SK-N-SH (cell line): ENCODE measurements at regions not wholly inside any gene's neighbourhood (a gene's known extent, or its start where the extent isn't known, plus 50 kb on each side); places are given as distances from the start of the nearest gene placed in this dataset.

Source experiments
- CTCF ChIA-PET: fragments of 300-600, 350-600 bp; formaldehyde crosslinking; extraction: SDS; loops from one replicate; lab custom pipeline; 2021; lab: Yijun Ruan, JAX
- POLR2A ChIA-PET: fragments of 350-600 bp; sonication (Branson Sonifier 250); formaldehyde crosslinking; extraction: SDS; loops from one replicate; lab custom pipeline; 2020; ENCODE audit warnings: antibody characterized with exemption, inconsistent platforms; lab: Yijun Ruan, JAX
- DNase-seq: peaks from one replicate; pipeline ENCODE4 v3.0.0; 2012
- H2AFZ ChIP-seq: fragments of 200-600 bp; sonication (generic); 2 replicates; pipeline ENCODE4 v1.8.1; 2016; ENCODE audit warnings: antibody characterized with exemption, mild to moderate bottlenecking, low read depth
- H3F3A ChIP-seq: fragments of 200-600 bp; sonication (generic); replicated peaks from 2 replicates; pipeline ENCODE3; 2016; ENCODE audit warnings: antibody characterized with exemption, mild to moderate bottlenecking; ENCODE audit not compliant: insufficient read depth
- H3K27ac ChIP-seq, 2 experiments: fragments of 200-500 bp in 1 of 2; fragments of 200-600 bp in 1 of 2; sonication (Bioruptor generic) in 1 of 2; sonication (generic), shearing (Covaris generic) in 1 of 2; 2 replicates each; pipeline versions ENCODE4 v1.5.1 to v1.6.1; 2014 to 2016; ENCODE audit warnings: low read depth in 2 of 2, inconsistent platforms in 1 of 2, low read length in 1 of 2, mild to moderate bottlenecking in 1 of 2, mixed read lengths in 1 of 2
- H3K27me3 ChIP-seq: fragments of 200-600 bp; sonication (generic), shearing (Covaris generic); 2 replicates; pipeline ENCODE4 v1.6.1; 2016; ENCODE audit warnings: mixed run types; ENCODE audit not compliant: insufficient read depth
- H3K36me3 ChIP-seq, 2 experiments: fragments of 200-500 bp in 1 of 2; fragments of 200-600 bp in 1 of 2; sonication (Bioruptor generic) in 1 of 2; sonication (generic) in 1 of 2; replicated peaks in 1 of 2; 2 replicates each; pipeline versions ENCODE3 to v1.5.1; 2014 to 2016; ENCODE audit warnings: low read length in 1 of 2, mild to moderate bottlenecking in 1 of 2; ENCODE audit not compliant: insufficient read depth in 2 of 2, control insufficient read depth in 1 of 2
- H3K4me1 ChIP-seq, 2 experiments: fragments of 200-500 bp in 1 of 2; fragments of 200-600 bp in 1 of 2; sonication (Bioruptor generic) in 1 of 2; sonication (generic), shearing (Covaris generic) in 1 of 2; 2 replicates each; pipeline versions ENCODE4 v1.5.1 to v1.6.1; 2014 to 2016; ENCODE audit warnings: low read depth in 1 of 2, low read length in 1 of 2, mixed run types in 1 of 2; ENCODE audit not compliant: insufficient read depth in 2 of 2, control insufficient read depth in 1 of 2
- H3K4me2 ChIP-seq: fragments of 200-600 bp; sonication (generic), shearing (Covaris generic); 2 replicates; pipeline ENCODE4 v1.6.1; 2017; ENCODE audit warnings: mixed run types
- H3K4me3 ChIP-seq, 2 experiments: fragments of 200-500 bp in 1 of 2; fragments of 200-600 bp in 1 of 2; sonication (Bioruptor generic) in 1 of 2; sonication (generic), shearing (Covaris generic) in 1 of 2; 2 replicates each; pipeline versions ENCODE4 v1.5.1 to v1.8.1; 2014 to 2016; ENCODE audit warnings: low read depth in 2 of 2, inconsistent platforms in 1 of 2, low read length in 1 of 2, mild to moderate bottlenecking in 1 of 2, mixed read lengths in 1 of 2, moderate library complexity in 1 of 2
- H3K79me2 ChIP-seq: fragments of 200-600 bp; sonication (generic); 2 replicates; pipeline ENCODE4 v1.8.1; 2017; ENCODE audit warnings: mild to moderate bottlenecking; ENCODE audit not compliant: insufficient read depth
- H3K9ac ChIP-seq: fragments of 200-600 bp; sonication (generic); 2 replicates; pipeline ENCODE4 v1.6.1; 2017; ENCODE audit warnings: mixed run types
- H3K9me2 ChIP-seq: fragments of 200-600 bp; sonication (generic); 2 replicates; pipeline ENCODE4 v1.6.1; 2017; ENCODE audit warnings: mixed run types
- H3K9me3 ChIP-seq: fragments of 200-600 bp; sonication (generic); 2 replicates; pipeline ENCODE4 v1.6.1; 2017; ENCODE audit warnings: mixed run types, mild to moderate bottlenecking, moderate library complexity
- H4K20me1 ChIP-seq: fragments of 200-600 bp; sonication (generic); 2 replicates; pipeline ENCODE4 v1.6.1; 2017; ENCODE audit warnings: mild to moderate bottlenecking, mixed run types; ENCODE audit not compliant: insufficient read depth
- ELF1 ChIP-seq: IDR thresholded peaks from 2 replicates; pipeline ENCODE4 v1.4.0; 2012
- FOSL2 ChIP-seq: IDR thresholded peaks from 2 replicates; pipeline ENCODE4 v1.4.0; 2012; ENCODE audit warnings: low read depth, mild to moderate bottlenecking, moderate library complexity, borderline replicate concordance
- FOXM1 ChIP-seq: IDR thresholded peaks from 2 replicates; pipeline ENCODE4 v1.4.0; 2012; ENCODE audit warnings: low read depth, mild to moderate bottlenecking
- GABPA ChIP-seq: IDR thresholded peaks from 2 replicates; pipeline ENCODE4 v1.4.0; 2012; ENCODE audit warnings: low read depth, mild to moderate bottlenecking
- GATA2 ChIP-seq: sonication (generic); formaldehyde crosslinking; IDR thresholded peaks from 2 replicates; pipeline ENCODE4 v1.5.0; 2020; ENCODE audit warnings: mild to moderate bottlenecking, missing genetic modification reagents
- JUND ChIP-seq: IDR thresholded peaks from 2 replicates; pipeline ENCODE4 v1.4.0; 2012
- MXI1 ChIP-seq: IDR thresholded peaks from 2 replicates; pipeline ENCODE4 v1.6.1; 2012; ENCODE audit warnings: mild to moderate bottlenecking, low read depth, low read length, improper control_type of control experiment
- POLR2AphosphoS5 ChIP-seq: IDR thresholded peaks from 2 replicates; pipeline ENCODE4 v1.6.1; 2012; ENCODE audit warnings: low read depth, low read length
- RAD21 ChIP-seq: IDR thresholded peaks from 2 replicates; pipeline ENCODE4 v1.6.1; 2012; ENCODE audit warnings: mild to moderate bottlenecking, low read length
- RCOR1 ChIP-seq: fragments of 150-350 bp; IDR thresholded peaks from 2 replicates; pipeline ENCODE4 v1.6.1; 2017; ENCODE audit warnings: antibody characterized with exemption, low read length
- RFX5 ChIP-seq: IDR thresholded peaks from 2 replicates; pipeline ENCODE4 v1.6.1; 2012; ENCODE audit warnings: mild to moderate bottlenecking, improper control_type of control experiment, low read length
- RXRA ChIP-seq: IDR thresholded peaks from 2 replicates; pipeline ENCODE4 v1.4.0; 2012; ENCODE audit warnings: low read depth, mild to moderate bottlenecking, borderline replicate concordance
- TAF1 ChIP-seq: IDR thresholded peaks from 2 replicates; pipeline ENCODE4 v1.6.1; 2012; ENCODE audit warnings: low read depth, mild to moderate bottlenecking, low read length, moderate library complexity, borderline replicate concordance
- YY1 ChIP-seq: IDR thresholded peaks from 2 replicates; pipeline ENCODE4 v1.4.0; 2012; ENCODE audit warnings: low read depth, mild to moderate bottlenecking
- WGBS: methylation state at CpG from one replicate; pipeline ENCODE4 v1.1.6; 2017; ENCODE audit warnings: low lambda C conversion rate; 5-methylcytosine and 5-hydroxymethylcytosine counted together
- TF ChIP-seq, protein P1 (sequence below): IDR thresholded peaks from 2 replicates; pipeline ENCODE4 v1.6.1; 2012; ENCODE audit warnings: mild to moderate bottlenecking, low read depth, low read length, moderate library complexity
- TF ChIP-seq, protein P2 (sequence below): fragments of 150-350 bp; IDR thresholded peaks from 2 replicates; pipeline ENCODE4 v1.6.1; 2017; ENCODE audit warnings: antibody characterized with exemption, low read length, low read depth, borderline replicate concordance
- TF ChIP-seq, protein P3 (sequence below): IDR thresholded peaks from 2 replicates; pipeline ENCODE4 v1.4.0; 2012; ENCODE audit warnings: low read depth, borderline replicate concordance
- TF ChIP-seq, protein P4 (sequence below): IDR thresholded peaks from 2 replicates; pipeline ENCODE4; 2012
- TF ChIP-seq, protein P5 (sequence below): fragments of 200-600 bp; sonication (generic); IDR thresholded peaks from 2 replicates; pipeline ENCODE4 v1.6.1; 2017; ENCODE audit warnings: antibody characterized with exemption, mild to moderate bottlenecking, moderate library complexity

DNA sequence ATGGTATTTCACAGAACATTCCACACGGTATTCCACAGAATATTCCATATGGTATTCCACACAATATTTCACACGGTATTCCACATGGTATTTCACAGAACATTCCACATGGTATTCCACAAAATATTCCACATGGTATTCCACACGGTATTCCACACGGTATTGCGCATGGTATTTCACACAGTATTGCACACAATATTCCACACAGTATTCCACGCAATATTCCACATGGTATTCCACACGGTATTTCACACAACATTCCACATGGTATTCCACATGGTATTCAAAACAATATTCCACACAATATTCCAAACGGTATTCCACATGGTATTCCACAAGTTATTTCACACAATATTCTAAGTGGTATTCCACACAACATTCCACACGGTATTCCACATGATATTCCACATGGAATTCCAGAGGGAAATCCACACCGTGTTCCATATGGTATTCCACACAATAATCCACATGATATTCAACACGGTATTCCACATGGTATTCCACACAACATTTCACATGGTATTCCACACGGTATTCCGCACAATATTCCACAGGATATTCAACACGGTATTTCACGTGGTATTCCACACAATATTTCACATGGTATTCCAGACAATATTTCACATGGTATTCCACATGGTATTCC, 136.7 kb upstream of the CHST15 start:
- ChIA-PET CTCF (no interaction called here), POLR2A (no interaction called here)
- H3K9me3 ChIP-seq, result no peaks in the 10 kb centered on the region
- no peaks in the 10 kb centered on the region for H3K79me2 ChIP-seq
- peaks cover 0 to 14% of the 10 kb centered on the region in 2 experiments; a peak in 1 of 4 replicates for H3K4me1 ChIP-seq
- H3F3A ChIP-seq, result no peaks in the 10 kb centered on the region
- no peak overlapping the region for H3K9ac ChIP-seq
- WGBS, result 56% methylated on average over 15 of the region's 15 CpGs
- H3K36me3 ChIP-seq, result no peaks in the 10 kb centered on the region
- H3K27ac ChIP-seq, result no peak overlapping the region
- TF ChIP-seq GATA2 (no peak), POLR2AphosphoS5 (no peak), TAF1 (no peak), ELF1 (no peak), RCOR1 (no peak), FOXM1 (no peak), RFX5 (no peak), RXRA (no peak), MXI1 (no peak), RAD21 (no peak), JUND (no peak), YY1 (no peak), FOSL2 (no peak), GABPA (no peak)
- TF ChIP-seq, protein P1, sequence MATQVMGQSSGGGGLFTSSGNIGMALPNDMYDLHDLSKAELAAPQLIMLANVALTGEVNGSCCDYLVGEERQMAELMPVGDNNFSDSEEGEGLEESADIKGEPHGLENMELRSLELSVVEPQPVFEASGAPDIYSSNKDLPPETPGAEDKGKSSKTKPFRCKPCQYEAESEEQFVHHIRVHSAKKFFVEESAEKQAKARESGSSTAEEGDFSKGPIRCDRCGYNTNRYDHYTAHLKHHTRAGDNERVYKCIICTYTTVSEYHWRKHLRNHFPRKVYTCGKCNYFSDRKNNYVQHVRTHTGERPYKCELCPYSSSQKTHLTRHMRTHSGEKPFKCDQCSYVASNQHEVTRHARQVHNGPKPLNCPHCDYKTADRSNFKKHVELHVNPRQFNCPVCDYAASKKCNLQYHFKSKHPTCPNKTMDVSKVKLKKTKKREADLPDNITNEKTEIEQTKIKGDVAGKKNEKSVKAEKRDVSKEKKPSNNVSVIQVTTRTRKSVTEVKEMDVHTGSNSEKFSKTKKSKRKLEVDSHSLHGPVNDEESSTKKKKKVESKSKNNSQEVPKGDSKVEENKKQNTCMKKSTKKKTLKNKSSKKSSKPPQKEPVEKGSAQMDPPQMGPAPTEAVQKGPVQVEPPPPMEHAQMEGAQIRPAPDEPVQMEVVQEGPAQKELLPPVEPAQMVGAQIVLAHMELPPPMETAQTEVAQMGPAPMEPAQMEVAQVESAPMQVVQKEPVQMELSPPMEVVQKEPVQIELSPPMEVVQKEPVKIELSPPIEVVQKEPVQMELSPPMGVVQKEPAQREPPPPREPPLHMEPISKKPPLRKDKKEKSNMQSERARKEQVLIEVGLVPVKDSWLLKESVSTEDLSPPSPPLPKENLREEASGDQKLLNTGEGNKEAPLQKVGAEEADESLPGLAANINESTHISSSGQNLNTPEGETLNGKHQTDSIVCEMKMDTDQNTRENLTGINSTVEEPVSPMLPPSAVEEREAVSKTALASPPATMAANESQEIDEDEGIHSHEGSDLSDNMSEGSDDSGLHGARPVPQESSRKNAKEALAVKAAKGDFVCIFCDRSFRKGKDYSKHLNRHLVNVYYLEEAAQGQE, result no peak
- TF ChIP-seq, protein P2, sequence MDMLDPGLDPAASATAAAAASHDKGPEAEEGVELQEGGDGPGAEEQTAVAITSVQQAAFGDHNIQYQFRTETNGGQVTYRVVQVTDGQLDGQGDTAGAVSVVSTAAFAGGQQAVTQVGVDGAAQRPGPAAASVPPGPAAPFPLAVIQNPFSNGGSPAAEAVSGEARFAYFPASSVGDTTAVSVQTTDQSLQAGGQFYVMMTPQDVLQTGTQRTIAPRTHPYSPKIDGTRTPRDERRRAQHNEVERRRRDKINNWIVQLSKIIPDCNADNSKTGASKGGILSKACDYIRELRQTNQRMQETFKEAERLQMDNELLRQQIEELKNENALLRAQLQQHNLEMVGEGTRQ, result no peak
- TF ChIP-seq, protein P3, sequence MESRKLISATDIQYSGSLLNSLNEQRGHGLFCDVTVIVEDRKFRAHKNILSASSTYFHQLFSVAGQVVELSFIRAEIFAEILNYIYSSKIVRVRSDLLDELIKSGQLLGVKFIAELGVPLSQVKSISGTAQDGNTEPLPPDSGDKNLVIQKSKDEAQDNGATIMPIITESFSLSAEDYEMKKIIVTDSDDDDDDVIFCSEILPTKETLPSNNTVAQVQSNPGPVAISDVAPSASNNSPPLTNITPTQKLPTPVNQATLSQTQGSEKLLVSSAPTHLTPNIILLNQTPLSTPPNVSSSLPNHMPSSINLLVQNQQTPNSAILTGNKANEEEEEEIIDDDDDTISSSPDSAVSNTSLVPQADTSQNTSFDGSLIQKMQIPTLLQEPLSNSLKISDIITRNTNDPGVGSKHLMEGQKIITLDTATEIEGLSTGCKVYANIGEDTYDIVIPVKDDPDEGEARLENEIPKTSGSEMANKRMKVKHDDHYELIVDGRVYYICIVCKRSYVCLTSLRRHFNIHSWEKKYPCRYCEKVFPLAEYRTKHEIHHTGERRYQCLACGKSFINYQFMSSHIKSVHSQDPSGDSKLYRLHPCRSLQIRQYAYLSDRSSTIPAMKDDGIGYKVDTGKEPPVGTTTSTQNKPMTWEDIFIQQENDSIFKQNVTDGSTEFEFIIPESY, result no peak
- TF ChIP-seq, protein P4, sequence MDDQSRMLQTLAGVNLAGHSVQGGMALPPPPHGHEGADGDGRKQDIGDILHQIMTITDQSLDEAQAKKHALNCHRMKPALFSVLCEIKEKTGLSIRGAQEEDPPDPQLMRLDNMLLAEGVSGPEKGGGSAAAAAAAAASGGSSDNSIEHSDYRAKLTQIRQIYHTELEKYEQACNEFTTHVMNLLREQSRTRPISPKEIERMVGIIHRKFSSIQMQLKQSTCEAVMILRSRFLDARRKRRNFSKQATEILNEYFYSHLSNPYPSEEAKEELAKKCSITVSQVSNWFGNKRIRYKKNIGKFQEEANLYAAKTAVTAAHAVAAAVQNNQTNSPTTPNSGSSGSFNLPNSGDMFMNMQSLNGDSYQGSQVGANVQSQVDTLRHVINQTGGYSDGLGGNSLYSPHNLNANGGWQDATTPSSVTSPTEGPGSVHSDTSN, result no peak
- TF ChIP-seq, protein P5, sequence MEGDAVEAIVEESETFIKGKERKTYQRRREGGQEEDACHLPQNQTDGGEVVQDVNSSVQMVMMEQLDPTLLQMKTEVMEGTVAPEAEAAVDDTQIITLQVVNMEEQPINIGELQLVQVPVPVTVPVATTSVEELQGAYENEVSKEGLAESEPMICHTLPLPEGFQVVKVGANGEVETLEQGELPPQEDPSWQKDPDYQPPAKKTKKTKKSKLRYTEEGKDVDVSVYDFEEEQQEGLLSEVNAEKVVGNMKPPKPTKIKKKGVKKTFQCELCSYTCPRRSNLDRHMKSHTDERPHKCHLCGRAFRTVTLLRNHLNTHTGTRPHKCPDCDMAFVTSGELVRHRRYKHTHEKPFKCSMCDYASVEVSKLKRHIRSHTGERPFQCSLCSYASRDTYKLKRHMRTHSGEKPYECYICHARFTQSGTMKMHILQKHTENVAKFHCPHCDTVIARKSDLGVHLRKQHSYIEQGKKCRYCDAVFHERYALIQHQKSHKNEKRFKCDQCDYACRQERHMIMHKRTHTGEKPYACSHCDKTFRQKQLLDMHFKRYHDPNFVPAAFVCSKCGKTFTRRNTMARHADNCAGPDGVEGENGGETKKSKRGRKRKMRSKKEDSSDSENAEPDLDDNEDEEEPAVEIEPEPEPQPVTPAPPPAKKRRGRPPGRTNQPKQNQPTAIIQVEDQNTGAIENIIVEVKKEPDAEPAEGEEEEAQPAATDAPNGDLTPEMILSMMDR, result no peak
- H2AFZ ChIP-seq, result no peak overlapping the region
- no peak overlapping the region for H3K4me3 ChIP-seq
- no peak overlapping the region for H3K4me2 ChIP-seq
- no peaks in the 10 kb centered on the region for H3K27me3 ChIP-seq
- no peaks in the 10 kb centered on the region for H3K9me2 ChIP-seq
- no peak for DNase-seq
- H4K20me1 ChIP-seq, result no peaks in the 10 kb centered on the region
